GM18951 (cell line): ENCODE measurements at regions not wholly inside any gene's neighbourhood (a gene's known extent, or its start where the extent isn't known, plus 50 kb on each side); places are given as distances from the start of the nearest gene placed in this dataset.

Experiments
- POLR2A ChIP-seq: IDR thresholded peaks from 4 replicates; pipeline ENCODE4 v1.6.1; 2011; ENCODE audit warnings: mild to moderate bottlenecking; ENCODE audit not compliant: insufficient read length, insufficient read depth; ENCODE audit errors: extremely low read depth
- in situ Hi-C: fragments of 300-500 bp; cut with MboI; formaldehyde crosslinking; loops from one replicate; pipeline ENCODE4 v1.12.0; 2022; ENCODE audit warnings: low sequenced_read_pairs, mixed read lengths, inconsistent platforms; ENCODE audit not compliant: unreplicated experiment

DNA sequence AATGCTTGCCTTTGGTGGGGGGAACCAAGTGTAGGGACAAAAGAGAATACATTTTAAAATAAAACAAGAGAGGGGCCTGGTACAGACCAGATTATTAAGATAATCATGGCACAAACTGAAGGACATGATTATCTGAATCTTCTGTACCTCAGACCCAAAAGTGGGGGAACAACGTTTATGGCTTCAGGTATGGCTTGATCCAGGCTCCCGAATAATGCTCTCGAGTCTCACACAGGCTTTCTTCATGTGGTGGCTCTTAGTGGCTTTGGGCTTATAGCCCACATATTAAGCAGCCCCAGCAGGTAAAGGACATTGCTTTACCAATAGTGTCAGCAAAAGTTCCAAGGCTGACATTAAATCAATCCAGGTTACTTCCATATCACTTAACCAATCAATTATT lies 106.8 kb upstream of the FOXK1 start:
- in situ Hi-C loops: no loop called here
- TF ChIP-seq POLR2A: no peak

DNA sequence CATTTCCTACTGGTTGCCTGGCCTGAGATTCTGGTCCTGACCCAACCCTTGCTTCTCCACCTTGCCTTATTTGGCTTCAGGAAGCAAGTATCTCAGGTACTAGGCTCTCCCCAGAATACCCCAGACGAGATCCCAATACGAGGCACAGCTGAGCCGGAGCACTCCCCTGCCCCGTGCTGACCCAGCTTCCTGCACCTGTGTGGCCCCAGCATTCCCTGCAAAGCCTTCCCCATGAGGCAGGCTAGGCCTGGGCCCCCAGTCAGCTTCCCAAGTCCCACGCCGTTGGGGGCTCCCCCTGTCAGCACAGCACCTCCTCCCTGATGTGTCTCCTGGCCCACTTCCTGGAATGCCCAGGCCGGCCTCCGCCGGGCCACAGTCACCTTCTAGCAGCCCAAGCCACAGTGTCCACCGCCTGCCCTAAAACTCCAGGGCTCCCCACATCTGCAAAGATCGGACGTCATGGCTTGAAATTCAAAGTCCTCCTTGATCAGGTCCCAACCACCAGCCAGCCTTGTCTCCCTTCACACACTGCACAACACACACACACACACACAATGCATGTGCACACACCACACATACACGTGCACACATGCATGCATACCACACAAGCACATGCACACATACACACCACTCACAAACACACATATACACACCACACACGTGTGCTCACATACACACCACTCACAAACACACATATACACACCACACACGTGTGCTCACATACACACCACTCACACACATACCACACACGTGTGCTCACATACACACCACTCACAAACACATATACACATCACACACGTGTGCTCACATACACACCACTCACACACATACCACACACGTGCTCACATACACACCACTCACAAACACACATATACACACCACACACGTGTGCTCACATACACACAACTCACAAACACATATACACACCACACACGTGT lies 78.9 kb upstream of the FOXK1 start:
- in situ Hi-C loops: loop anchor here (25.0 kb wide), 1 partner anchor 484 kb away; no protein-coding TSS in a partner anchor
- TF ChIP-seq POLR2A: no peak

DNA sequence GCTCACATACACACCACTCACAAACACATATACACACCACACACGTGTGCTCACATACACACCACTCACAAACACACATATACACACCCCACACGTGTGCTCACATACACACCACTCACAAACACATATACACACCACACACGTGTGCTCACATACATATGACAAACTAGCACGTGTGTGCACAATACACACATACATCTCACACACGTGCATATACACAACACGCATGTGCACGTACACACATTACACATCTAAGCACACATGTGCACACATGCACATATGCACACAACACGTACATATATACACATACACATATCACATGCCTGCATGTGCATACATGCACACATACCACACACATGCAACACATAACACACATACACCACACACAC lies 78.3 kb upstream of the FOXK1 start:
- in situ Hi-C loops: loop anchor here (25.0 kb wide), 1 partner anchor 483 kb away; no protein-coding TSS in a partner anchor
- no peak for TF ChIP-seq POLR2A

DNA sequence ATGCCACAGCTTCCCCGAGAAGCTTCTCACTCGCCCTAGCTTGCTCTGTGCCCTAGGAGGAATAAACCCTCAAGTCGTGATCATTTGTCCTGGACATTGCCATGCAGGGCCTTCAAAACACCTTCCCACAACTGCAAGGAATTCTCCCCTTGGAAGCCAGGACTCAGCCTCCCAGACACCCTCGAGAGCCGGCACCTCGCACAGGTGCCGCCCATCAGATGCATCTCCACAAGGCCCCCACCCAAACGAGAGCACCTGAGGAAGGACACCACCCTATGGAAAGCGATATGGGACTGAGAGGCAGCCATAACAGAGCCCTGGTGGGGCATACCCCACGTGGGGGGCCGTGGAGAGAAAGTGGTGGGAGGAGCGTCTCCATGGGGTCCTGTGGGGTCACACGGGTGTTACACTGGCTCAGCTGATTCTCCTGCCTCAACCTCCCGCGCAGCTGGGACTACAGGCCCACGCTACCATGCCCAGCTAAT lies 77.6 kb upstream of the FOXK1 start:
- no peak for TF ChIP-seq POLR2A
- in situ Hi-C loops: loop anchor here (25.0 kb wide), 1 partner anchor 483 kb away; no protein-coding TSS in a partner anchor

DNA sequence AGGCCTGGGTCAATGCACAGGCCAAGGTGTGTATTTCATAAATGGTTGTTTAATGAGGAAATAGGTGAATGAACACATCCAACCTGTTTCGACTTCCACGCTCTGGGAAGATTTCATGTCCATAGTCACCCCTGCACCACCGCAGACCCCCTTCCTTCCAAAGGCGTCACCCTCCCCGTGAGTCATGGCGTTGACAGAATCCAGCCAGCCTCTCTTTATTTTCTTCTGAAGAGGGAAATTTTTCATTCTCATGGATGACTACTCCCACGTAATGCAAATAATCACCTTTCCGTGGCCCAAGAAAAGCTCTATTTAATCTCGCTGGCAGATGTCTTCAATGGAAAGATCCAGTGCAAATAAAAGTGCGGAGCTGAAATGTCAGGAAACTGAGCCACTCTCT lies 75.3 kb upstream of the FOXK1 start:
- in situ Hi-C loops: loop anchor here (25.0 kb wide), 1 partner anchor 481 kb away; no protein-coding TSS in a partner anchor

DNA sequence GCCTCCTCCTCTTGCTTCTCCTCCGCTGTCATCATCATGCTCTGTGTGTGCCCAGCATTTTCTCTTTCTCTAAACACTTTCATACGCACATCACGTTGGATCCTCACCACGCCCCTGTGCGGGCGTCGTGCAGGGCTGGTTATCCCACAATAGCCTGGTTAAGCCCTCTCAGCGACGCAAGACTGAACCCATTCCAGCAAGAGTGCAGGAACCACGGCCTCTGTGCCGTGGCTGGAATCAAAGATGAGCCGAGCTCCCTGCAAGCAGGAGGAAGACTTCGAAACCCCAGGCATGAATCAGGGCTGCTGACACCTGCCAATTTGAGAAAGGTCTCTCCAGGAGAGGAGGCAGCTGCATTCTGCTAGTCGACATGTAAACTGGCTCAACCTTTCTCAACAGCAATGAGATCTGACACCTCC lies 74.8 kb upstream of the FOXK1 start:
- in situ Hi-C loops: loop anchor here (25.0 kb wide), 1 partner anchor 480 kb away; no protein-coding TSS in a partner anchor
- TF ChIP-seq POLR2A: no peak

More for the DNA sequence above, 75.3 kb upstream of the FOXK1 start:
- no peak for TF ChIP-seq POLR2A

DNA sequence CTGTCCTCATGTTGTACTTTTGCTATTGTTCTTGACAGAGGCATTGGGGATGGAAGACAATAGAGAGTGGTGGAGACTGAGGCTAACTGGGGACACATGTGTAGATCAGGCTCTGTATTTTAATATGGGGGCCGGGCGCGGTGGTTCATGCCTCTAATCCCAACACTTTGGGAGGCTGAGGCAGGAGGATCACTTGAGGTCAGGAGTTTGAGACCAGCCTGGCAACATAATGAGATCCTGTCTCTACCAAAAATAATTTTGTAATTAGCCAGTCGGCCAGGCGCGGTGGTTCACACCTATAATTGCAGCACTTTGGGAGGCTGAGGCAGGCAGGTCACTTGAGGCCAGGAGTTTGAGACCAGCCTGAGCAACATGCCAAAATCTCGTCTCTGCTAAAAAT lies 72.5 kb upstream of the FOXK1 start:
- in situ Hi-C loops: loop anchor here (25.0 kb wide), 1 partner anchor 478 kb away; no protein-coding TSS in a partner anchor

DNA sequence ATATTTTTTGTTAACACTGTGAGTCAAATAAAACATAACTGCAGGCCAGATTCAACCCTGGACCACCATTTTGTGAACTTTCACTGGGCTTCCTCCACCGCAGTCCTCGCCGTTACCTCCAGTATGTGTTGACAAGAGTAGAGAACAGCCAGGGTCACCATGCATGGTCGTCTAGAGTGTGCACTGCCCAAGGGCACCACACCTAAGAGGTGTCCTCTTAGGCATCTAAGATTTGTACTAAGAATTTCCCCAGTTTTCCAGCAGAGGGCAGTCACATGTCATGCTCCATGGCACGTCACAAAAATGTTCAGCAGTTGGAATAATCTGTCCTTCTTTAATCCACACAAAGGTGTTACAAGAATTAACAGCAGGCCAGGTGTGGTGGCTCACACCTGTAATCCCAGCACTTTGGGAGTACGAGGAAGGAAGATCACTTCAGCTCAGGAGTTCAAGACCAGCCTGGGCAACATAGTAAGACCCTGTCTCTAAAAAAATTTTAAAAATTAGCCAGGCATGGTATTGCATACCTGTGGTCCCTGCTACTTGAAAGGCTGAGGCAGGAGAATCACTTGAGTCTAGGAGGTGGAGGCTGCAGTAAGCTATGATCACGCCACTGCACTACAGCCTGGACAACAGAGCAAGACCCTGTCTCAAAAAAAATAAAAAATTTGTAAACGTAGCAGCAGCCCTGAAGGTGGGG lies 71.2 kb upstream of the FOXK1 start:
- no peak for TF ChIP-seq POLR2A
- in situ Hi-C loops: loop anchor here (5.0 to 25.0 kb wide), 2 partner anchors 141 to 476 kb away; no protein-coding TSS in a partner anchor

DNA sequence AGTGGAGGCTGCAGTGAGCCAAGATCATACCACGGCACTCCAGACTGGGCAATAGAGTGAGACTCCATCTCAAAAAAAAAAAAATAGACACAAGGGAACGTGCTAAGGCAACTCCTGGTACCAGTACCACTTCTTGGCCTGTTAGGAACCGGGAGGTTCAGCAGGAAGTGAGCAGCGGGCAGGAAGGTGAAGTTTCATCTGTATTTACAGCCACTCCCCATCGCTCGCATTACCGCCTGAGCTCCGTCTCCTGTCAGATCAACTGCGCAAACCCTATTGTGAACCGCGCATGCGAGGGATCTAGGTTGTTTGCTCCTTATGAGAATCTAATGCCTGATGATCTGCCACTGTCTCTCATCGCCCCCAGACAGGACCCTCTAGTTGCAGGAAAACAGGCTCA lies 69.9 kb upstream of the FOXK1 start:
- in situ Hi-C loops: loop anchor here (5.0 to 25.0 kb wide), 2 partner anchors 140 to 475 kb away; no protein-coding TSS in a partner anchor
- TF ChIP-seq POLR2A: no peak

DNA sequence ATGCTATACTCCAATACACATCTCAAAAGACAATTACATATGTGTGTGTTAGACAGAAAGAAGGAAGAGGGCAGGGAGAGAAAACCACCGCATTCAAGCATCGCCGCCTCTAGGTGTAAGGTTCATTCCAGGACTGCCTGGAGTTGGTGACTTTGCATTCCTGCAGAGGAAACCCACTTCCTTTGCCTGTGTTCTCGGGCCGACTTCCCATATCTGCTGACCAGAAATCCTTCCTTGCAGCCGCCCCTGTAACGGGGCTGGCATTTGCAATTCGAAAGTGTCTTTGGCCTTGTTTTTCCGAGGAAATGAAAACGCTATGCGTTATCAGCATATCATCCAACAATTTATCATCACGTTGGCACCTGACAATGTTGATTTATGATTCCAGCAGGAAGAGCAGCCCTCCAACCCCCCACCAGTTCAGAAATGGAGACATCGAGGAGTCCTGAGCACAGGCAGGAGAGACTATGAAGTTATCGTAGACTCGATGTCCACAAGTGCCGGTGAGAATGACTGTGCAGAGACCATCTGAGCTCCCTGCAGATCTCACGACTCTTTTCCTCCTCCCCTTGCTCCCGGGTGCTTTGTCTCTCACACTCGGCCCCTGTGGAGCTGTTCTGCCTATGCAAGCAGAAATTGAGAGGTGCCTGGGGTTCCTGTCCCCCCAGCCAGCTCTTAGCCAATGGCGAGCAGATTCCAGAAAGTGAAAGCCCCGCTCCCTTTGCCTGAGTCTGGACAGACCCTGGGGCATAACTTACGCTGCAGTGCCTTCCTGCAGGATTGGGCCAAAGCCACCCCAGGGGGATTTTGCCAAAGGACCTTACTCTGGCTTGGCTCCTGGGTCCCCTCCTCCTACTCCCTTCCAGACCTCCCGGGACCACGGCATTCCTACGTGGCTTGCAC lies 68.9 kb upstream of the FOXK1 start:
- in situ Hi-C loops: loop anchor here (5.0 to 25.0 kb wide), 2 partner anchors 139 to 474 kb away; no protein-coding TSS in a partner anchor
- no peak for TF ChIP-seq POLR2A

DNA sequence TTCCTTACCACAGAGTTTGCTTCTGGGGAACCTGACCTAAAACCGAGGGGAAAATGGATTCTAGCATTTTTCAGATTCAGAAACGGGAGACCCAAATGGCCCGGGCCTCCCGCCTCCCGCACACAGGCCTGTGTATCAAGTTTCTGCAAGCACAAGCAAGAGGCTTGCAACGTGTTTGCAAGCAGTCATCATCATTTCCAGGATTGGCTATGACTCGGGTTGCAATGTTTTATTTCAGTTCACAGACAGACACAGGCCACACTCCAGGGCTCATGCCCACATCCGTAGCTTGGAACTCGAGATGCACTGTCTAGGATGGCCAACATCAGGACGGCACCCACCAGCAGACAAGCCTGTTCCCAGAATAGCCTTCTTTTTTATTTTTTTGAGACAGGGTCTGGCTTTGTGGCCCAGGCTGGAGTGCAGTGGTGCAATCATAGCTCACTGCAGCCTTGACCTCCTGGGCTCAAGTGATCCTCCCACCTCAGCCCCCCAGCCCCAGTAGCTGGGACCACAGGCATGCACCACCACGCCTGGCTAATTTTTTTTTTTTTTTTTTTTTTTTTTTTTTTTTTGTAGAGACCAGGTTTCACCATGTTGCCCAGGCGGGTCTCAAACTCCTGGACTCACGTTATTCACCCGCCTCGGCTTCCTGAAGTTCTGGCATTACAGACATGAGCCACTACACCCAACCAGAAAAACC lies 68.1 kb upstream of the FOXK1 start:
- in situ Hi-C loops: loop anchor here (5.0 to 25.0 kb wide), 2 partner anchors 138 to 473 kb away; no protein-coding TSS in a partner anchor

More for the DNA sequence above, 68.1 kb upstream of the FOXK1 start:
- no peak for TF ChIP-seq POLR2A
